ENCODE measurements at regions not wholly inside any gene's neighbourhood (a gene's known extent, or its start where the extent isn't known, plus 50 kb on each side); places are given as distances from the start of the nearest gene placed in this dataset.

DNA sequence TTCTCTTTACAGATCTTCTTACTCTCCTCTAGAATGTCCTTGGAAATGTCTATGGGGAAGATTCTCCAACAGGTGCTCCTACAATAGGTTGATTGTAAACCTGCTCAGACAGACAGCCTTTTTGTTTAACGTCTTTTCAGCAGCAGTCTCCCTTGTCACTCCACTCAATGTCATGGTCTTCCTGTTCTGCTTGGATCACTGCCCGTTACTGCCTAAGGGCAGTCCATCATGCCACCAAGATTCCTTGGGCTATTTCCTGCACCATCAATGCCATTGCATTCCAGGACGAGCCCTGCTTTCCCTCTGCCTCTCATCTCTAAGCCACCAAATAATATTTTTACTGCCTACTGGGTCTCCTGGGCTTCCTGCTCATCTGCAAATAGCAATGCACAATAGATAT, 97.4 kb upstream of the GALNT5 start:
- DNase-seq (ENCODE audit: extremely low read depth, low read depth), result no peak
- TF ChIP-seq, protein P1, sequence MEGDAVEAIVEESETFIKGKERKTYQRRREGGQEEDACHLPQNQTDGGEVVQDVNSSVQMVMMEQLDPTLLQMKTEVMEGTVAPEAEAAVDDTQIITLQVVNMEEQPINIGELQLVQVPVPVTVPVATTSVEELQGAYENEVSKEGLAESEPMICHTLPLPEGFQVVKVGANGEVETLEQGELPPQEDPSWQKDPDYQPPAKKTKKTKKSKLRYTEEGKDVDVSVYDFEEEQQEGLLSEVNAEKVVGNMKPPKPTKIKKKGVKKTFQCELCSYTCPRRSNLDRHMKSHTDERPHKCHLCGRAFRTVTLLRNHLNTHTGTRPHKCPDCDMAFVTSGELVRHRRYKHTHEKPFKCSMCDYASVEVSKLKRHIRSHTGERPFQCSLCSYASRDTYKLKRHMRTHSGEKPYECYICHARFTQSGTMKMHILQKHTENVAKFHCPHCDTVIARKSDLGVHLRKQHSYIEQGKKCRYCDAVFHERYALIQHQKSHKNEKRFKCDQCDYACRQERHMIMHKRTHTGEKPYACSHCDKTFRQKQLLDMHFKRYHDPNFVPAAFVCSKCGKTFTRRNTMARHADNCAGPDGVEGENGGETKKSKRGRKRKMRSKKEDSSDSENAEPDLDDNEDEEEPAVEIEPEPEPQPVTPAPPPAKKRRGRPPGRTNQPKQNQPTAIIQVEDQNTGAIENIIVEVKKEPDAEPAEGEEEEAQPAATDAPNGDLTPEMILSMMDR (IDR thresholded peaks at IDR 0.05; ENCODE audit: low read depth, low read length), result no peak

DNA sequence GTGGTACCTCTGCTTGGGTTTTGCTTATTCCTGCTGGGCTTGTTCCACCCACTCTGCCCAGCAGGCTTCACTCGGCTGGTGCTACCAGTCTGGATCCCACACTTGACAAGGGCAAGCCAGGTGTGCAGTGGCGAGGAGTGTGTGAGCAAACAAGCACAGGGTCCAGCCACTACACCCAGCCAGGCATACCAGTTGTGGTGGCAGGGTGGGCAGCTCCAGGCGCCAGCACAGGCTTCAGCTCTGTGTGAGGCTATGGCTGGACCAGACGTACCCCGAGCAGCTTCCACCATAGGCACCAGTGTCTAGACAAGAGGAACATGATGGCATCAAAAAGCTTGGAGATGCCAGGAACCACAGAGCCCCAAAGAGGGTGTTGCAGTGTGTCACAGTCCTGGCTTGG, 93.1 kb upstream of the GALNT5 start:
- TF ChIP-seq, protein P1 (IDR thresholded peaks at IDR 0.05; ENCODE audit: low read depth, low read length), result no peak
- DNase-seq (ENCODE audit: extremely low read depth, low read depth), result no peak

DNA sequence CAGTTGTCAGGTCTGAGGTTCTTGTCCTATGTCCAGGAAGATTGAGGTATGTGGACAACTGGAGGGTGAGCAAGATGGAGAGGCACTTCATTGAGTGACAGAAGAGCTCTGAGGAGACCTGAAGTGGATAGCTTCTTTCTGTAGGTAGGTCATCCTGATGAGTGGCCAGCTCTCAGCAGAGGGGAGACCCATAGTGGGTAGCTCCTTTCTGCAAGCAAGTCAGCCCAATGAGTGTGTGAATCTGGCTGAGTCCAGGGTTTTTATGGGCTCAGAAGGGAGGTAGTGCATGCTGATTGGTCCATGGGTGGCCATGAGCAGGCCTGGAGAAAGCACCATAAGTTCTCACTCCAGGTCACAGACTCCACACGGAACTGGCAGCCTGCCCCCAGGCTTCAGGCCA, 92.6 kb upstream of the GALNT5 start:
- no peak for DNase-seq (ENCODE audit: extremely low read depth, low read depth)
- TF ChIP-seq, protein P1 (IDR thresholded peaks at IDR 0.05; ENCODE audit: low read depth, low read length), result no peak

DNA sequence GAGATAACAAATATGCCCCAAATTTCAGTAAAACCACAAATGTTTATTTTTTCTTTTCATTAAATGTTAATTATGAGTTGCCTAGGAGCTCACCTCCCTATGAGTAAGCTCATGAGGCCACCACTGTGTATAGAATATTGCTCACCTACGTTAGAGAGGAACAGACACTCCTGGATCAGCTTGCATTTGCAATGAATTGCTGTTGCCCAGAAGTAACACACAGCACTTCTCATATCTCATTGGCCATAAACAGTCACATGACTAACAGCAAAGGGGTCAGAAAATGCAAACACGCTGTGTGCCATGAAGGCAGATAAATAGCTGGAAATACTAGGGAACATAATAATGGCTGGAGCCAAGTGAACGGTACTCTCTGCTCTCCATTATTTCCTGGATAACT, 89.0 kb upstream of the GALNT5 start:
- no peak for DNase-seq (ENCODE audit: extremely low read depth, low read depth)
- TF ChIP-seq, protein P1 (IDR thresholded peaks at IDR 0.05; ENCODE audit: low read depth, low read length), result no peak

DNA sequence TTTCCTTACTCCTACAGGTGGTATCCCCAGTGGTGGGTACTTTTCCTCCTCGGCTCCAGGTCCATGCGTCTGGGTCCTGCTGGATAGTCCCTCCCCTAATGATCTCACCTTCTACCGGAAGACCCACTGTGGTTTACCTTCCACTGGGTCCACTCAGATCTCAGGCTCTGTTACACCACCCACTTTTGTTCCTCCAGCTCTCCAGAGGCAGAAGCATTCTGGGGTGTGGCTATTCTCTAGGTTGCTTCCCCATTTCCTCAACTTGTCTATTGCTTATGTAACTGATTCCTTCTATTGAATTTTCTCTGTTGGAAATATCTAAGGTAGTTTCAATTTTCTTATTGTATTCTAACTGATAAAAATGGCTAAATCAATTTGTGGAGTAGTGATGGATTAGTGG, 87.6 kb upstream of the GALNT5 start:
- DNase-seq (ENCODE audit: extremely low read depth, low read depth), result no peak
- TF ChIP-seq, protein P1 (IDR thresholded peaks at IDR 0.05; ENCODE audit: low read depth, low read length), result no peak

DNA sequence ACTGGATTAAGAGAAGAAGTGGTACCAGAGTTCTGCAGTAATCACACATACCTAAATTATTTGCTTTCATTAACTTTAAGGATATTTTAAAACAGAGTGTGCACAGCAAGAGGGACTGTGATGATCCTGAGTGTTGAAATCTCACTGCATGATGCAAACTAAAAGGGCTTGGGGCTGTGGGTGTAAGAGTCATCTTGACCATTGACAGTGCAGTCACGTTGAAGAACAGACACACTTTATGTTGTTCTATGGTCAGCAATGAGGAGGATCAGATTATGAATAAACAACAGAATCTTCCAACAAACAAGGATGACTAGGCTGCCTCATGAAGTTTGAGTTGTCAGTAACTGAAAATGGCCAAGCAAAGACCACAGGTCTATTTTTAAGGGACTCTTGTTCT, 87.2 kb upstream of the GALNT5 start:
- DNase-seq (ENCODE audit: extremely low read depth, low read depth), result no peak
- TF ChIP-seq, protein P1 (IDR thresholded peaks at IDR 0.05; ENCODE audit: low read depth, low read length), result no peak

DNA sequence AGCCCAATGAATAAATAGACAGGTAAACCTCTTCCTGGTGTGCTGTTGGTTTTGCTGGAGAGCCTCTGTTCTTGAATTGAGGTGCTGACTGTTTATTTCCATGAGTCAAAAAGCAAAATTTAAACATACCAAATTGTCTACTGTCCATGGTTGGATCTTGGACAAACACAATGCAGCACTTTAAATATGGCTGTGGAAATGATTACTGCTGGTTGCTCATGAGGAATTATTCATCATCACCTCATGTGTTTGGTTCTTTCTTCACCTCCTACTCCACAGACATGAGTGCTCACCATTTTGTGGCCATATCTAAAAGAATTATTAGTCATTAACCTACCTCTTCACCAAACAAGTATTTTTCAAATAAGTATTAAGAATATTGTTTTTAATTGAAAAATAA, 85.3 kb upstream of the GALNT5 start:
- TF ChIP-seq, protein P1 (IDR thresholded peaks at IDR 0.05; ENCODE audit: low read depth, low read length), result no peak
- no peak for DNase-seq (ENCODE audit: extremely low read depth, low read depth)

All from AG09319 (cell line).